Choroid plexus epithelial cell (primary cell): ENCODE measurements at regions not wholly inside any gene's neighbourhood (a gene's known extent, or its start where the extent isn't known, plus 50 kb on each side); places are given as distances from the start of the nearest gene placed in this dataset.

Experiments used
- DNase-seq: peaks from one replicate; pipeline ENCODE4 v3.0.0-alpha.2; 2010; ENCODE audit warnings: low read depth
- H3K4me3 ChIP-seq: 2 replicates; pipeline ENCODE4 v1.5.1; 2011; ENCODE audit warnings: low read depth, mild to moderate bottlenecking, control low read depth, low read length, moderate library complexity
- CTCF ChIP-seq: conservative IDR thresholded peaks from 2 replicates; pipeline ENCODE4 v1.5.1; 2011; ENCODE audit warnings: low read depth, mild to moderate bottlenecking, control low read depth, inconsistent platforms, low read length, moderate library complexity

- no peak for DNase-seq
- H3K4me3 ChIP-seq: no peak overlapping the region
- TF ChIP-seq CTCF: no peak
Measured at GRCh38 chr4:1515156-1515555, 108.9 kb upstream of the NKX1-1 start.

- no peak overlapping the region for H3K4me3 ChIP-seq
- DNase-seq: no peak
- TF ChIP-seq CTCF: no peak
Measured at GRCh38 chr4:1514612-1515011, 108.4 kb upstream of the NKX1-1 start.

- H3K4me3 ChIP-seq: no peak overlapping the region
- no peak for TF ChIP-seq CTCF
- DNase-seq: no peak
Measured at GRCh38 chr4:1513936-1514483, 107.8 kb upstream of the NKX1-1 start.

- peak; percentile 39 for DNase-seq
- peak overlapping the region; percentile 36 for H3K4me3 ChIP-seq
- peak; percentile 36 for TF ChIP-seq CTCF
Measured at GRCh38 chr4:1512738-1513660, 106.8 kb upstream of the NKX1-1 start.

- H3K4me3 ChIP-seq: peak overlapping the region; percentile 29
- no peak for TF ChIP-seq CTCF
- no peak for DNase-seq
Measured at GRCh38 chr4:1512051-1512737, 106.0 kb upstream of the NKX1-1 start.

GRCh38 chr4:1511441-1512041 is 105.3 kb upstream of the NKX1-1 start:
- DNase-seq: peak; percentile 90
- TF ChIP-seq CTCF: no peak
- H3K4me3 ChIP-seq: peak overlapping the region; percentile 43
